K562 (cell line): ENCODE measurements at regions not wholly inside any gene's neighbourhood (a gene's known extent, or its start where the extent isn't known, plus 50 kb on each side); places are given as distances from the start of the nearest gene placed in this dataset.

Experiments used
- ATAC-seq: fragments of 200-7000 bp; cut with Tn5 transposase; 3 replicates; pipeline ENCODE4 v1.9.1; 2020; ENCODE audit warnings: moderate library complexity
- BruUV-seq: library from RNA; stranded (reverse); fragments of 400-500 nt; replicated peaks from 2 replicates; lab custom pipeline; 2021; lab: Mats Ljungman, UMichigan
- CTCF ChIA-PET: fragments of 300-600 bp; formaldehyde crosslinking; extraction: SDS; loops from one replicate; lab custom pipeline; 2021; ENCODE audit warnings: low intra/inter-chr PET ratio; lab: Yijun Ruan, JAX
- POLR2A ChIA-PET: fragments of 300-600, 350-650 bp; sonication (Branson Sonifier 250); formaldehyde crosslinking; extraction: SDS; loops from one replicate; lab custom pipeline; 2021; ENCODE audit warnings: antibody characterized with exemption, inconsistent platforms; lab: Yijun Ruan, JAX
- DNase-seq, 4 experiments: peaks; one replicate each; pipeline versions ENCODE4 v3.0.0 to v3.0.0-alpha.2; 2011 to 2018; ENCODE audit warnings: low spot score in 3 of 4, mixed read lengths in 3 of 4; ENCODE audit errors: extremely low read depth in 1 of 4
- FAIRE-seq: peaks from 2 replicates; lab custom pipeline; 2011; peaks lifted over from hg19 to GRCh38; lab: Jason Lieb, UNC
- H2AFZ ChIP-seq: 2 replicates; pipeline ENCODE4 v1.6.0; 2011; ENCODE audit warnings: low read depth, low read length, control low read depth, inconsistent platforms
- H3K27ac ChIP-seq: fragments of 200-600 bp; 3 replicates; pipeline ENCODE4 v1.8.0; 2011; ENCODE audit warnings: low read depth, mild to moderate bottlenecking, control low read depth, inconsistent platforms, low read length, moderate library complexity, mixed read lengths; ENCODE audit errors: extremely low read depth
- H3K27me3 ChIP-seq, 2 experiments: fragments of 300-600 bp in 1 of 2; 2 replicates in 1 of 2; 3 replicates in 1 of 2; pipeline versions ENCODE4 v1.6.0 to v1.8.0; 2011; ENCODE audit warnings: inconsistent platforms in 2 of 2, low read length in 2 of 2, mild to moderate bottlenecking in 1 of 2, mixed read lengths in 1 of 2, moderate library complexity in 1 of 2; ENCODE audit not compliant: control insufficient read depth in 2 of 2, insufficient read depth in 2 of 2
- H3K36me3 ChIP-seq: fragments of 300-600 bp; 3 replicates; pipeline ENCODE4 v1.8.0; 2011; ENCODE audit warnings: mild to moderate bottlenecking, low read length, inconsistent platforms; ENCODE audit not compliant: control insufficient read depth, insufficient read depth
- H3K4me1 ChIP-seq, 2 experiments: fragments of 200-600 bp in 1 of 2; replicated peaks in 1 of 2; 2 replicates in 1 of 2; 3 replicates in 1 of 2; pipeline versions ENCODE4 v1.5.1 to v1.8.0; 2011; ENCODE audit warnings: inconsistent platforms in 2 of 2, low read length in 2 of 2, mild to moderate bottlenecking in 1 of 2, mixed read lengths in 1 of 2, moderate library complexity in 1 of 2; ENCODE audit not compliant: control insufficient read depth in 2 of 2, insufficient read depth in 2 of 2
- H3K4me2 ChIP-seq: 2 replicates; pipeline ENCODE4 v1.6.1; 2011; ENCODE audit warnings: low read length, control low read depth, inconsistent platforms, mixed read lengths; ENCODE audit not compliant: insufficient read depth
- H3K4me3 ChIP-seq: fragments of 200-600 bp; sonication (generic), shearing (Covaris generic); 2 replicates; pipeline ENCODE4 v1.5.1; 2016; ENCODE audit warnings: control low read depth, inconsistent platforms
- H3K79me2 ChIP-seq: fragments of 200-600 bp; 3 replicates; pipeline ENCODE4 v1.8.0; 2011; ENCODE audit warnings: low read length, inconsistent platforms; ENCODE audit not compliant: control insufficient read depth, insufficient read depth
- H3K9ac ChIP-seq, 2 experiments: 2 replicates each; pipeline versions ENCODE4 v1.6.0 to v1.6.1; 2011; ENCODE audit warnings: low read depth in 2 of 2, low read length in 2 of 2, control low read depth in 1 of 2, inconsistent platforms in 1 of 2, mild to moderate bottlenecking in 1 of 2, mixed read lengths in 1 of 2; ENCODE audit not compliant: insufficient read depth in 1 of 2
- H3K9me1 ChIP-seq: one replicate; pipeline ENCODE4 v1.6.0; 2011; ENCODE audit warnings: inconsistent platforms, mild to moderate bottlenecking, low read length, moderate library complexity; ENCODE audit not compliant: control insufficient read depth, insufficient read depth
- H3K9me3 ChIP-seq: replicated peaks from 2 replicates; pipeline ENCODE4 v1.5.1; 2011; ENCODE audit warnings: low read depth, low read length, inconsistent platforms; ENCODE audit not compliant: control insufficient read depth, insufficient read depth
- H4K20me1 ChIP-seq: replicated peaks from 2 replicates; pipeline ENCODE4 v1.6.1; 2011; ENCODE audit warnings: low read length, inconsistent platforms, mixed read lengths; ENCODE audit not compliant: control insufficient read depth, insufficient read depth
- HINFP ChIP-seq: fragments of 450-650 bp; conservative IDR thresholded peaks from 2 replicates; pipeline ENCODE4 v1.6.1; 2016; ENCODE audit warnings: missing genetic modification characterization, low read depth, mild to moderate bottlenecking, control low read depth, missing compliant biosample characterization
- NR2C2 ChIP-seq, 2 experiments: fragments of 200-800 bp in 1 of 2; sonication (Bioruptor generic) in 1 of 2; sonication (generic) in 1 of 2; formaldehyde crosslinking in 1 of 2; IDR thresholded peaks; 2 replicates each; pipeline versions ENCODE4 v1.6.1 to v1.8.0; 2016 to 2022; ENCODE audit warnings: mild to moderate bottlenecking in 1 of 2, missing compliant biosample characterization in 1 of 2, missing genetic modification characterization in 1 of 2, missing genetic modification reagents in 1 of 2
- NRF1 ChIP-seq, 2 experiments: fragments of 450-650 bp; IDR thresholded peaks in 1 of 2; conservative IDR thresholded peaks in 1 of 2; 2 replicates each; pipeline ENCODE4 v1.6.1; 2014; ENCODE audit warnings: mild to moderate bottlenecking in 2 of 2
- SREBF2 ChIP-seq: sonication (generic); formaldehyde crosslinking; IDR thresholded peaks from 2 replicates; pipeline ENCODE4 v1.4.0; 2020; ENCODE audit warnings: mild to moderate bottlenecking, missing genetic modification reagents
- XRCC3 ChIP-seq: fragments of 450-650 bp; IDR thresholded peaks from 2 replicates; pipeline ENCODE4 v1.6.1; 2017; ENCODE audit warnings: mild to moderate bottlenecking, moderate library complexity
- ZNF23 ChIP-seq: fragments of 250-450 bp; sonication (Bioruptor Pico); IDR thresholded peaks from 2 replicates; pipeline ENCODE4 v1.4.0; 2020; ENCODE audit warnings: mild to moderate bottlenecking
- WGBS: fragments of 100-300 bp; shearing (Covaris generic); methylation state at CpG from one replicate; pipeline ENCODE4 v1.1.6; 2016; ENCODE audit warnings: low coverage, mixed read lengths; ENCODE audit not compliant: insufficient coverage; ENCODE audit errors: missing lambda C conversion rate; 5-methylcytosine and 5-hydroxymethylcytosine counted together
- in situ Hi-C: fragments of 300-500 bp; cut with MboI; formaldehyde crosslinking; loops from 4 replicates; pipeline ENCODE4 v1.15.0; 2018; ENCODE audit warnings: inconsistent platforms, mixed read lengths
- intact Hi-C: fragments of 100-400 bp; cut with micrococcal nuclease; formaldehyde crosslinking; loops from 2 replicates; pipeline ENCODE4 v1.14.2; 2022

GRCh38 chr11:11009179-11009578, 151.3 kb upstream of the ZBED5 start:
- DNase-seq: no peak
- TF ChIP-seq SREBF2 (CRISPR knock-in tag) (no peak), XRCC3 (no peak), NRF1 (conservative IDR thresholded peaks at IDR 0.05 in 1 of 2, IDR thresholded peaks at IDR 0.05 in 1 of 2) (no peak), HINFP (tag) (no peak), ZNF23 (CRISPR knock-in tag) (no peak), NR2C2 (CRISPR knock-in tag; IDR thresholded peaks at IDR 0.05) (no peak), NR2C2 (tag; IDR thresholded peaks at IDR 0.05) (no peak)
- TF ChIP-seq, all 486 proteins: peak for 0
- H3K9me3 ChIP-seq: no peaks in the 10 kb centered on the region
- CTCF ChIA-PET: interaction anchor here (1.6 kb wide), 1 partner anchor 216 kb away, joined by 5 read pairs; no protein-coding TSS in a partner anchor
- H4K20me1 ChIP-seq: no peaks in the 10 kb centered on the region
- in situ Hi-C loops (no loop called here), intact Hi-C loops (no loop called here)
- no peak overlapping the region for H3K9ac ChIP-seq
- no peak overlapping the region for H3K4me3 ChIP-seq
- no peak for ATAC-seq
- H3K79me2 ChIP-seq: no peaks in the 10 kb centered on the region
- no peak overlapping the region for H3K4me2 ChIP-seq
- H2AFZ ChIP-seq: no peak overlapping the region
- no peaks in the 10 kb centered on the region for H3K9me1 ChIP-seq
- WGBS: 1% methylated on average over 4 of the region's 4 CpGs
- peaks cover 5 to 21% of the 10 kb centered on the region in 2 experiments; a peak in 3 of 5 replicates for H3K27me3 ChIP-seq
- FAIRE-seq: no peak
- no TSS peak for BruUV-seq
- POLR2A ChIA-PET: interaction anchor here (1.1 to 1.3 kb wide), 2 partner anchors 29 to 200 kb away, joined by 3 read pairs; partner anchors contain the start of gene EIF4G2
- H3K27ac ChIP-seq: no peak overlapping the region
- H3K4me1 ChIP-seq: no peaks in the 10 kb centered on the region
- no peaks in the 10 kb centered on the region for H3K36me3 ChIP-seq
